ENCODE measurements at regions not wholly inside any gene's neighbourhood (a gene's known extent, or its start where the extent isn't known, plus 50 kb on each side); places are given as distances from the start of the nearest gene placed in this dataset.

DNA sequence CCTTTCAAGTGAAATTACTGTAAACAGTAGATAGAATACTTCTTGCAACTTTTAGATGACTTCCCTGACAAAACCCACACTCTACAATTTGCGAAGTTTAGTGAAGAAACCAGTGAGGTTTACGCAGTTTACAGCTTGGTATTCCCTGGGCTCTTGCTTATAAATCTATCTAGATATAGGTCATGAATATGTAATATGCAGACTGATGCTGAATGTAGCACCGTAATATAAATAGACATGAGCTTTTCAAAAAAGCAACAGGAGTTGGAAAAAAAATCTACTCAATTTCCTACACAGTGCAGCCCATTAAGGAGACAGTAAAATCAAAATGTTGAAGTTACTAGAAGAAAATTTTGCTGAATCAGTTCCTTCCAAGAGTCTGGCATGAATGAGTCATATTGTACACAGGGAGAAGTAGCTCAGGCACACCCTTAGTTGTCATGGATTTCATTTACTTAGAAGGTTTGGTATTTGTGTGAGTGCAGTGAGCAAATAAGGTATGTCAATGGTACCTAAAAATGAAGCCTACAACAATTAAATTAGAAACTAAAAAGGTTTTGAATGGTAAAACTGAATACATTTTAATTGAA, 67.7 kb upstream of the NEUROD6 start:
- Histone ChIP-seq H2BK20ac (ENCODE audit: low read depth, low read length, poor library complexity, severe bottlenecking) (no peak overlapping the region), H3K79me2 (ENCODE audit: insufficient read depth, low read length) (no peaks in the 10 kb centered on the region), H3K56ac (ENCODE audit: insufficient read length, low read depth, low read length) (no peak overlapping the region), H2BK15ac (ENCODE audit: low read depth, low read length) (no peak overlapping the region), H4K8ac (replicated peaks; ENCODE audit: insufficient read length, low read depth, low read length) (no peak overlapping the region), H3K4ac (ENCODE audit: low read depth, low read length) (no peak overlapping the region), H2BK120ac (ENCODE audit: low read depth, low read length, poor library complexity, severe bottlenecking) (no peak overlapping the region), H2BK12ac (ENCODE audit: insufficient read length, low read depth, low read length) (no peak overlapping the region), H3K79me1 (ENCODE audit: insufficient read depth, low read depth, low read length, poor library complexity, severe bottlenecking) (no peaks in the 10 kb centered on the region), H3K9me3 (ENCODE audit: control insufficient read depth, low read depth, low read length) (no peaks in the 10 kb centered on the region), H2AFZ (ENCODE audit: low read length) (no peak overlapping the region), H2AK5ac (ENCODE audit: insufficient read length, low read length) (no peak overlapping the region), H2BK5ac (ENCODE audit: insufficient read length, low read length) (no peak overlapping the region), H3K27ac (ENCODE audit: insufficient read length, low read depth, low read length) (no peak overlapping the region), H3K27me3 (ENCODE audit: insufficient read depth, low read length) (no peaks in the 10 kb centered on the region), H3K18ac (ENCODE audit: insufficient read length, low read depth, low read length) (no peak overlapping the region), H3K4me1 (ENCODE audit: insufficient read depth, low read length) (no peaks in the 10 kb centered on the region), H4K5ac (ENCODE audit: insufficient read length, low read depth, low read length) (no peak overlapping the region), H3K23me2 (ENCODE audit: insufficient read length, low read depth, low read length, poor library complexity, severe bottlenecking) (no peaks in the 10 kb centered on the region), H4K91ac (ENCODE audit: insufficient read length, low read depth, low read length) (no peak overlapping the region), H3K23ac (ENCODE audit: insufficient read length, low read depth, low read length) (no peak overlapping the region), H4K20me1 (ENCODE audit: control insufficient read depth, insufficient read depth, insufficient read length) (no peaks in the 10 kb centered on the region), H3K14ac (ENCODE audit: insufficient read depth, low read length) (no peak overlapping the region), H3K9ac (ENCODE audit: extremely low read depth, insufficient read length, low read length) (no peak overlapping the region), H3K4me2 (ENCODE audit: insufficient read depth, insufficient read length, low read length) (no peak overlapping the region), H3T11ph (ENCODE audit: low read length) (no peak overlapping the region)
- H3K9me3 Mint-ChIP-seq = no peaks in the 10 kb centered on the region
- no peak for DNase-seq
- H3K4me3 Mint-ChIP-seq = no peak overlapping the region
- no CpG with 5 or more reads among the region's 3 CpGs for WGBS (ENCODE audit: extremely low coverage, insufficient read length, low lambda C conversion rate)
- H3K27me3 Mint-ChIP-seq (ENCODE audit: low read depth) = no peaks in the 10 kb centered on the region; the same call in 1 of the 2 replicates
- H3K27ac Mint-ChIP-seq = no peak overlapping the region
- no peaks in the 10 kb centered on the region for H3K36me3 Mint-ChIP-seq (ENCODE audit: insufficient read depth in 1 of 3, low read depth in 3 of 3)
- H3K4me1 Mint-ChIP-seq = peaks cover 0 to 3% of the 10 kb centered on the region in 2 experiments; a peak in 1 of 4 replicates
- TF ChIP-seq CTCF (conservative IDR thresholded peaks at IDR 0.05) = no peak
